SH-SY5Y (cell line): ENCODE measurements at regions not wholly inside any gene's neighbourhood (a gene's known extent, or its start where the extent isn't known, plus 50 kb on each side); places are given as distances from the start of the nearest gene placed in this dataset.

Experiments used
- GATA2 ChIP-seq: IDR thresholded peaks from 2 replicates; pipeline ENCODE4 v1.6.1; 2011; ENCODE audit warnings: mild to moderate bottlenecking, low read depth, low read length
- GATA3 ChIP-seq: IDR thresholded peaks from 2 replicates; pipeline ENCODE4 v1.6.1; 2011; ENCODE audit warnings: low read depth, mild to moderate bottlenecking, low read length, moderate library complexity

- TF ChIP-seq GATA2 (no peak), GATA3 (no peak)
Measured at GRCh38 chr18:37701967-37702366, 136.4 kb upstream of the CELF4 start.
